ENCODE measurements at regions not wholly inside any gene's neighbourhood (a gene's known extent, or its start where the extent isn't known, plus 50 kb on each side); places are given as distances from the start of the nearest gene placed in this dataset.

- no peak for TF ChIP-seq SIN3A (IDR thresholded peaks at IDR 0.05; ENCODE audit: borderline replicate concordance, insufficient read depth, low read depth, low read length)
- peak; percentile 61 for TF ChIP-seq CTCF (IDR thresholded peaks at IDR 0.05)
- no peak for TF ChIP-seq POLR2AphosphoS5 (IDR thresholded peaks at IDR 0.05; ENCODE audit: low read depth, low read length)
- no peak for TF ChIP-seq REST (IDR thresholded peaks at IDR 0.05; ENCODE audit: insufficient read depth in 1 of 2, low read depth in 2 of 2, low read length in 1 of 2)
These were observed 314.1 kb downstream of the ZNF536 start for GRCh38 chr19:30686176-30686820.

All from Panc1 (cell line).